ENCODE measurements at regions not wholly inside any gene's neighbourhood (a gene's known extent, or its start where the extent isn't known, plus 50 kb on each side); places are given as distances from the start of the nearest gene placed in this dataset.
"Not testable (repeated sequence)": the region's sequence is repeated elsewhere in the genome, so short reads cannot be mapped to it uniquely, and the experiment has no call there.

GRCh38 chr6:113695516-113695915 is 161.6 kb upstream of the MARCKS start:
- H3K36me3 ChIP-seq (ENCODE audit: control insufficient read depth, insufficient read depth, low read length) = no peaks in the 10 kb centered on the region
- no peaks in the 10 kb centered on the region for H3K27me3 ChIP-seq (ENCODE audit: control insufficient read depth, insufficient read depth, low read length)
- no peaks in the 10 kb centered on the region for H3K4me1 ChIP-seq (ENCODE audit: control insufficient read depth, insufficient read depth, low read length)
- no peak overlapping the region for H3K27ac ChIP-seq (ENCODE audit: low read depth, low read length)
- no peak overlapping the region for H3K4me3 ChIP-seq (ENCODE audit: low read length)
- H3K9ac ChIP-seq (ENCODE audit: low read length) = no peak overlapping the region

- H3K4me1 ChIP-seq (ENCODE audit: control insufficient read depth, insufficient read depth, low read length) = no peaks in the 10 kb centered on the region
- H3K9ac ChIP-seq (ENCODE audit: low read length) = no peak overlapping the region
- no peaks in the 10 kb centered on the region for H3K36me3 ChIP-seq (ENCODE audit: control insufficient read depth, insufficient read depth, low read length)
- H3K27me3 ChIP-seq (ENCODE audit: control insufficient read depth, insufficient read depth, low read length) = no peaks in the 10 kb centered on the region
- H3K27ac ChIP-seq (ENCODE audit: low read depth, low read length) = no peak overlapping the region
- no peak overlapping the region for H3K4me3 ChIP-seq (ENCODE audit: low read length)
These were observed 160.2 kb upstream of the MARCKS start for GRCh38 chr6:113696960-113697359.

DNA sequence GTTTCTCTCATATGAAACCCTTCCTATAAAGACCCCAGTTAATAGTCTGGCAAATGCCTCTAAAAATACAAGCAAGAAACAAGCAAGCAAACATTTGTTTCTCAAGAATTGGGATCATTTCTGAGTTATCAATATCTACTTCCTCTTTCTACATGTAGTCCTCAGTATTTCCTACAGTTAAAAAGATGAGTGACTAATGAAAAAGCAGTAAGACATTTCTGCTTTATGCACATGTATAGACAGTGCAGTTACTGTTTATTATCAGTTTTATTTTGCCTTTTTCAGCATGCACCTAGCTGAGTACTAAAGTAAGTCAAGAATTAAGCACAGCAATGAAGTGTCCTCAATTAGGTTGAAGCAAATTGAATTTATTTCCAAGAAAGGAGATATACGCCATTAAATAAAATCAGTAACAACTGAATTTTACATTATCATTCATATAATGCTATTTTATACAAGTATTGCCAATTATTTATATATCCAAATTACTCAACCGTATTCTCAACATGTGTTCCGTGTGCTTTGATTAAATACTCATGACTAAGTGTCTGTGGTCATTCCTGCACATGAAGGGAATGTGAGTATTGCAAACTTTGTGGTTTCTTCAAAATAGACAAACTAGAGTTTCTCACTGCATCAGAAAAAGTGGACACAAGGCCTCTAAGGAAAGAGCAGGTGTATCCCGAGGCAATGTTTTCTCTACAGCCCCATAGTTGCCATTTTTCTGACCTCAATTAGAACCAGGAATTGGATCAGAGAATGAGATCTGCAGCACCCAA is 159.3 kb upstream of the MARCKS start:
- no peak overlapping the region for H3K9ac ChIP-seq (ENCODE audit: low read length)
- no peaks in the 10 kb centered on the region for H3K36me3 ChIP-seq (ENCODE audit: control insufficient read depth, insufficient read depth, low read length)
- H3K27ac ChIP-seq (ENCODE audit: low read depth, low read length) = no peak overlapping the region
- H3K27me3 ChIP-seq (ENCODE audit: control insufficient read depth, insufficient read depth, low read length) = no peaks in the 10 kb centered on the region
- H3K4me3 ChIP-seq (ENCODE audit: low read length) = no peak overlapping the region
- no peaks in the 10 kb centered on the region for H3K4me1 ChIP-seq (ENCODE audit: control insufficient read depth, insufficient read depth, low read length)

DNA sequence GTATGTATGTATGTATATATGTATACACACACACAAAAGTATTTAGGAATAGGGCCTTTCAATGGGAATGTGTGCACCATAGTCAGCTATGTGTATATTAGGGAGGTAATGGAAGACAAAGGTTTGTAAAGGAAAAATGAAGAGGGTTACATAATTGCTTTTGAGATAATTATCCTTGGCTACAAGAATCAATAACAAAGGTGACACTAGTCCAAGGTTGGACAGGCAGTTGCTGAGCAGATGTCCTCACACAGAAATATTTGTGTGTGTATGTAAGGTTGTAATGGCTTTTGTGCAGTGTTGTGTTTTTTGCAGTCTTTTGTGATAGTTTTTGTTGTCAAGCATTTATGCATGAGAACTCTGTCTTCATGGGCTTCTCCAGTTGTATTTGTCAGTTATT is 157.9 kb upstream of the MARCKS start:
- Histone ChIP-seq H3K27me3 (ENCODE audit: control insufficient read depth, insufficient read depth, low read length) (no peaks in the 10 kb centered on the region), H3K4me1 (ENCODE audit: control insufficient read depth, insufficient read depth, low read length) (no peaks in the 10 kb centered on the region), H3K27ac (ENCODE audit: low read depth, low read length) (no peak overlapping the region), H3K4me3 (ENCODE audit: low read length) (no peak overlapping the region), H3K36me3 (ENCODE audit: control insufficient read depth, insufficient read depth, low read length) (no peaks in the 10 kb centered on the region), H3K9ac (ENCODE audit: low read length) (no peak overlapping the region)

DNA sequence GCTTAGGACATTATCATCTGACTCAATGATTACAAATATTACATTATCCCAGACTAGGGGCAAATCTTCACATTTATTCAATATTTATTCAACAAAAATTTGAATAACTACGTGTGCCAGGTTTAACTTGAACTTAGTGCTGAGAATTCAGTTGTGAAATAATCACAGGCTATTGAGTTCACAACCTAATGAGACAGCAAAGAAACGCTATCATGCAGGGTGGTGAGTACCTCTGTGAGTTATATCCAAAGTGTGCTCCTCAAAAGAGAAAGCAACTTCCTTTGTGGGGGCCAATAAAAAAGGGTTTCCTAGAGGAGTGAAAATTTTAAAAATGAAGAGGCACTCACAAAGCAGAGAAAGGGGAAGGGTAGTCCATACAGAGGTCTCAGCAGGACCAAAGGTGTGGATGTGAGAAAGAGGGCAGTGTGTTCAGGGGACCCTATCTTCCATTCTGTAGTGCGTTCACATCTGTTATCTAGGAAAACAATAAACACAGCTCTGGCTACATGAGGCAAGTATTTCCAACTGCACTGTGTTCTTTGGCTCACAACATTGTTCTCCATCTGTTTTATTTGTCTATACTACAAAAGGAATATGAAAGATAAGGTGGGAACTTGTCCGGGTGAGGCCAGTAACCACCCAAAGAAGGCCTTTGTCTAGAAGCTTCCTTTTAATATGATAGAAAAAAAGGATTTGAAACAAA is 155.4 kb upstream of the MARCKS start:
- H3K9ac ChIP-seq (ENCODE audit: low read length) = no peak overlapping the region
- no peaks in the 10 kb centered on the region for H3K4me1 ChIP-seq (ENCODE audit: control insufficient read depth, insufficient read depth, low read length)
- no peaks in the 10 kb centered on the region for H3K36me3 ChIP-seq (ENCODE audit: control insufficient read depth, insufficient read depth, low read length)
- H3K4me3 ChIP-seq (ENCODE audit: low read length) = no peak overlapping the region
- H3K27ac ChIP-seq (ENCODE audit: low read depth, low read length) = no peak overlapping the region
- H3K27me3 ChIP-seq (ENCODE audit: control insufficient read depth, insufficient read depth, low read length) = no peaks in the 10 kb centered on the region

GRCh38 chr6:113707194-113707593 is 150.0 kb upstream of the MARCKS start:
- Histone ChIP-seq H3K4me3 (ENCODE audit: low read length) (no peak overlapping the region), H3K9ac (ENCODE audit: low read length) (no peak overlapping the region), H3K27me3 (ENCODE audit: control insufficient read depth, insufficient read depth, low read length) (no peaks in the 10 kb centered on the region), H3K36me3 (ENCODE audit: control insufficient read depth, insufficient read depth, low read length) (no peaks in the 10 kb centered on the region), H3K4me1 (ENCODE audit: control insufficient read depth, insufficient read depth, low read length) (no peaks in the 10 kb centered on the region), H3K27ac (ENCODE audit: low read depth, low read length) (no peak overlapping the region)

DNA sequence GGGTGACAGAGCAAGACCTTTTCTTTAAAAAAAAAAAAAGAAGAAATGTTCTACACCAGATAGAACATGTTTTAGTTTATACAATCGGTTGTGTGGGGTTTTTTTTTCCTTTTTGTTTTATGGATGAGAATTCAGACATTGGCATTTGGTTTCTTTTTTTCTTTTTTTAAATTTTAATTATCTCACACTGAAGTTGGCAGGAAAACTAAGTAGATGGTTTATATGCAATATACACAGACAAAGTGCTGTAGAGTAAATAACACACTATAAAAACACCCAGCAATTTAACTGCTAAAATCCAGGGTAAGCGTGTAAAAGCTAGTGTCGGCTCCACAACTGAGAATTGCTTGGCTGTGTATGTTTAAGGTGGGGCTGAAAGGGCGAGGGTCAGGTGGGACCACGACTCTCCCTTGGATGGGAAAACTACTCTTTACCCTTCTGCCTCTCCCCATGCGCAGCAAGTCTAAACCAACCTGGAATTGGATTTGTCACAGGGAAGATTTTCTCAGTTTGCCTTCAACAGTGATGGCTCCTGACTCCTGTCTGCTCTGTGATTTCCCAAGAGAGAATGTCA is 147.1 kb upstream of the MARCKS start:
- no peak overlapping the region for H3K9ac ChIP-seq (ENCODE audit: low read length)

DNA sequence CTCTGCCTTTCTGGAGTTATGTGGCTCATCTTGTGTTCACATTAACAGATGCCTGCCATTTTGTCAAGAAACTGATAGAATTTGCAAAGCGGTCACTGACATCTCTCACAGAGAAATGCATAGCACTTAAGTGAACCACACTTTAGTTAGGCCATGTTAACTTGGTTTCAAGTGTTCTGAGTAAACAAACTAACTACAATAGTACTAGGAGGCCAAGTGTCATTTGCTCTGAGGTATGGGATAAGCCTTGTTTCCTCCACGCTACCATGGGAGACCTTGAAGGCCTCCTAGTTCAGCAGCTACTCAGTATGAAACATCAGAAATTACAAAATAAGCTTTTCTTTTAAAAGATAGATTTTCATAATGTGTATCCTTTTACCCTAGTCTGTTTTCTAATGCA is 143.5 kb upstream of the MARCKS start:
- H3K27ac ChIP-seq (ENCODE audit: low read depth, low read length) = no peak overlapping the region
- no peaks in the 10 kb centered on the region for H3K4me1 ChIP-seq (ENCODE audit: control insufficient read depth, insufficient read depth, low read length)
- no peak overlapping the region for H3K9ac ChIP-seq (ENCODE audit: low read length)
- H3K36me3 ChIP-seq (ENCODE audit: control insufficient read depth, insufficient read depth, low read length) = no peaks in the 10 kb centered on the region
- H3K27me3 ChIP-seq (ENCODE audit: control insufficient read depth, insufficient read depth, low read length) = no peaks in the 10 kb centered on the region
- H3K4me3 ChIP-seq (ENCODE audit: low read length) = no peak overlapping the region

More for the DNA sequence above, 147.1 kb upstream of the MARCKS start:
- H3K27me3 ChIP-seq (ENCODE audit: control insufficient read depth, insufficient read depth, low read length) = no peaks in the 10 kb centered on the region
- no peak overlapping the region for H3K27ac ChIP-seq (ENCODE audit: low read depth, low read length)
- no peak overlapping the region for H3K4me3 ChIP-seq (ENCODE audit: low read length)
- H3K36me3 ChIP-seq (ENCODE audit: control insufficient read depth, insufficient read depth, low read length) = no peaks in the 10 kb centered on the region
- H3K4me1 ChIP-seq (ENCODE audit: control insufficient read depth, insufficient read depth, low read length) = no peaks in the 10 kb centered on the region

DNA sequence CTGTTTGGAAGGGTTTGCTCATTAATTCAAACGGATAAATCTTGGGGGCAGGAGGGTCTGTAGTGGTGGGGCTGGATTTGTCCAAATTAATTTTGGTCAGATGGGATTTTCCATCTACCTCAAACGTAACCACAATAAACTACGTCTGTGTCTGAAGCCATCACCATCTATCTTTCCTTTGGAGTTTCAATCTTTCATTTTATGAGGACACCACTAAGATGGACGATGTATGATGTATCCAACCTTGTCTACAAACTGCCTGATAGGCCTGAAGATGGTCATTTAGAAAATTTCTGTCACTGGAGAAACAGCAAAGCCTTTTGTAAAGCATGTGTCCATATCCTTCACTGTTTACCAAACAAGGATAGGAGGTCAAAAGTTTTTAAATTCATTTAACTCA is 138.6 kb upstream of the MARCKS start:
- Histone ChIP-seq H3K36me3 (ENCODE audit: control insufficient read depth, insufficient read depth, low read length) (no peaks in the 10 kb centered on the region), H3K27me3 (ENCODE audit: control insufficient read depth, insufficient read depth, low read length) (no peaks in the 10 kb centered on the region), H3K4me3 (ENCODE audit: low read length) (no peak overlapping the region), H3K27ac (ENCODE audit: low read depth, low read length) (no peak overlapping the region), H3K4me1 (ENCODE audit: control insufficient read depth, insufficient read depth, low read length) (no peaks in the 10 kb centered on the region), H3K9ac (ENCODE audit: low read length) (no peak overlapping the region)

- Histone ChIP-seq H3K4me3 (ENCODE audit: low read length) (no peak overlapping the region), H3K27ac (ENCODE audit: low read depth, low read length) (no peak overlapping the region), H3K36me3 (ENCODE audit: control insufficient read depth, insufficient read depth, low read length) (no peaks in the 10 kb centered on the region), H3K4me1 (ENCODE audit: control insufficient read depth, insufficient read depth, low read length) (no peaks in the 10 kb centered on the region), H3K9ac (ENCODE audit: low read length) (no peak overlapping the region), H3K27me3 (ENCODE audit: control insufficient read depth, insufficient read depth, low read length) (no peaks in the 10 kb centered on the region)
These were observed 138.1 kb upstream of the MARCKS start for GRCh38 chr6:113719064-113719463.

DNA sequence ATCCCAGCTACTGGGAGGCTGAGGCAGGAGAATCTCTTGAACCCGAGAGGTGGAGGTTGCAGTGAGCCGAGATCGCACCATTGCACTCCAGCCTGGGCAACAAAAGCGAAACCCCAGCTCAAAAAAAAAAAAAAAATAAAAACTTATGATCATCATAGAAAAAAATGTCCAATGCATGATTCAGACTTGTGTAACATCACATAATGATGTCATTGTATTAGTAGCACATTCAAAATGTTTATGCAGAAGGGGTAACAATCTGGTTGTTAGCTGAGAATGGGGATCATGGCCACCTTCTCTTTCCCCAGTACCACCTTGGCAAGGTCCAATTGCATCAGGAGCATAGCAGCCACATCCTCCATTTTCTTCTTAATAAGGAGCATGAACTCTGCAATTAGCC is 137.6 kb upstream of the MARCKS start:
- Histone ChIP-seq H3K27me3 (ENCODE audit: control insufficient read depth, insufficient read depth, low read length) (no peaks in the 10 kb centered on the region), H3K36me3 (ENCODE audit: control insufficient read depth, insufficient read depth, low read length) (no peaks in the 10 kb centered on the region), H3K9ac (ENCODE audit: low read length) (no peak overlapping the region), H3K4me3 (ENCODE audit: low read length) (no peak overlapping the region), H3K4me1 (ENCODE audit: control insufficient read depth, insufficient read depth, low read length) (no peaks in the 10 kb centered on the region), H3K27ac (ENCODE audit: low read depth, low read length) (no peak overlapping the region)

DNA sequence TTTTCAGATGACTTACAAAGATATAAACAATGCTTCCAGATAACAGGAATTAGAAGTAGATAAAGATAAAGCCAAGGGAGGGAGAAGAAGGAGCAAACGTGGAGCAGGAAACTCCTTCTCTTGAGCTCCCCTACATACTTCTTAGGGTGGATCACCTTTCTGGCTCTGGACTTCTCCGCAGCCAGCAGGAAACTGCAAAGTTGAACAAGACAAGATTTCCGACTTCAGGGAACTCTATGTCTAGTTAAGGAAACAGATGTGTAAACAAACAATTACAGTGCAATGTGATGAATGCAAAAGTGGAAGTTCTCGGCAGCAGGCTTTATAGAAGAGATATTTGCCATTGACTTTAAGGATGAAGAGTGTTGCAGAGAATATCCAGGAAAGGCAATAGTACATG is 134.0 kb upstream of the MARCKS start:
- H3K27me3 ChIP-seq (ENCODE audit: control insufficient read depth, insufficient read depth, low read length) = no peaks in the 10 kb centered on the region
- no peak overlapping the region for H3K27ac ChIP-seq (ENCODE audit: low read depth, low read length)
- H3K36me3 ChIP-seq (ENCODE audit: control insufficient read depth, insufficient read depth, low read length) = no peaks in the 10 kb centered on the region
- no peaks in the 10 kb centered on the region for H3K4me1 ChIP-seq (ENCODE audit: control insufficient read depth, insufficient read depth, low read length)
- no peak overlapping the region for H3K4me3 ChIP-seq (ENCODE audit: low read length)
- H3K9ac ChIP-seq (ENCODE audit: low read length) = no peak overlapping the region

- not testable (repeated sequence) for H3K27ac ChIP-seq (ENCODE audit: low read depth, low read length); H3K27me3 ChIP-seq (ENCODE audit: control insufficient read depth, insufficient read depth, low read length); H3K9ac ChIP-seq (ENCODE audit: low read length); H3K36me3 ChIP-seq (ENCODE audit: control insufficient read depth, insufficient read depth, low read length); H3K4me3 ChIP-seq (ENCODE audit: low read length); H3K4me1 ChIP-seq (ENCODE audit: control insufficient read depth, insufficient read depth, low read length)
These were observed 132.2 kb upstream of the MARCKS start for GRCh38 chr6:113724927-113725326.
